HG03175 (cell line): ENCODE measurements at regions not wholly inside any gene's neighbourhood (a gene's known extent, or its start where the extent isn't known, plus 50 kb on each side); places are given as distances from the start of the nearest gene placed in this dataset.

ENCODE experiments used
- ATAC-seq: cut with Tn5 transposase; IDR thresholded peaks from one replicate; pipeline ENCODE4 v1.9.1; 2021; ENCODE audit warnings: mild to moderate bottlenecking, moderate library complexity; ENCODE audit not compliant: unreplicated experiment

- ATAC-seq, result no peak
Observed at GRCh38 chr20:6831461-6831860, 64.0 kb downstream of the BMP2 start.

GRCh38 chr20:6832811-6833210 lies 65.3 kb downstream of the BMP2 start:
- no peak for ATAC-seq

GRCh38 chr20:6835609-6836008 lies 68.1 kb downstream of the BMP2 start:
- ATAC-seq, result no peak

GRCh38 chr20:6836821-6837374 lies 69.4 kb downstream of the BMP2 start:
- ATAC-seq, result no peak

- ATAC-seq, result no peak
Observed at GRCh38 chr20:6837730-6838129, 70.2 kb downstream of the BMP2 start.

GRCh38 chr20:6838181-6838826 lies 70.8 kb downstream of the BMP2 start:
- peak; percentile 61 for ATAC-seq

GRCh38 chr20:6841128-6841527 lies 73.6 kb downstream of the BMP2 start:
- no peak for ATAC-seq

- no peak for ATAC-seq
Observed at GRCh38 chr20:6845141-6845540, 77.7 kb downstream of the BMP2 start.

- no peak for ATAC-seq
Observed at GRCh38 chr20:6848041-6848440, 80.6 kb downstream of the BMP2 start.

- no peak for ATAC-seq
Observed at GRCh38 chr20:6848992-6849391, 81.5 kb downstream of the BMP2 start.

GRCh38 chr20:6851136-6851535 lies 83.7 kb downstream of the BMP2 start:
- ATAC-seq, result no peak

- ATAC-seq, result no peak
Observed at GRCh38 chr20:6852478-6852877, 85.0 kb downstream of the BMP2 start.

GRCh38 chr20:6855104-6855503 lies 87.6 kb downstream of the BMP2 start:
- no peak for ATAC-seq

GRCh38 chr20:6855796-6856195 lies 88.3 kb downstream of the BMP2 start:
- no peak for ATAC-seq

- no peak for ATAC-seq
Observed at GRCh38 chr20:6857927-6858326, 90.4 kb downstream of the BMP2 start.

- no peak for ATAC-seq
Observed at GRCh38 chr20:6863355-6863754, 95.9 kb downstream of the BMP2 start.

GRCh38 chr20:6863798-6864201 lies 96.3 kb downstream of the BMP2 start:
- no peak for ATAC-seq

- ATAC-seq, result no peak
Observed at GRCh38 chr20:6864740-6865139, 97.3 kb downstream of the BMP2 start.

- ATAC-seq, result no peak
Observed at GRCh38 chr20:6866741-6867140, 99.3 kb downstream of the BMP2 start.

GRCh38 chr20:6868861-6869260 lies 101.4 kb downstream of the BMP2 start:
- no peak for ATAC-seq

- ATAC-seq, result no peak
Observed at GRCh38 chr20:6870559-6870958, 103.1 kb downstream of the BMP2 start.

- no peak for ATAC-seq
Observed at GRCh38 chr20:6877633-6878032, 110.1 kb downstream of the BMP2 start.
